IMR-90 (cell line): ENCODE measurements at regions not wholly inside any gene's neighbourhood (a gene's known extent, or its start where the extent isn't known, plus 50 kb on each side); places are given as distances from the start of the nearest gene placed in this dataset.
A peak's percentile ranks its signal among the peaks of the same experiment; 100 is the strongest.

Source experiments
- ATAC-seq: fragments of 200-7000 bp; cut with Tn5 transposase; 2 replicates; pipeline ENCODE4 v1.9.1; 2020; ENCODE audit warnings: low read depth, mild to moderate bottlenecking, moderate library complexity
- BruUV-seq: library from RNA; stranded (reverse); fragments of 400-500 nt; replicated peaks from 2 replicates; lab custom pipeline; 2021; lab: Mats Ljungman, UMichigan
- CTCF ChIA-PET: fragments of 300-600 bp; formaldehyde crosslinking; extraction: SDS; loops from one replicate; lab custom pipeline; 2021; ENCODE audit warnings: antibody characterized with exemption; lab: Yijun Ruan, JAX
- POLR2A ChIA-PET: fragments of 300-600 bp; sonication (Branson Sonifier 250); formaldehyde crosslinking; loops from one replicate; lab custom pipeline; 2022; ENCODE audit warnings: antibody characterized with exemption; ENCODE audit not compliant: unreplicated experiment; lab: Charles Lee
- DNase-seq: peaks from one replicate; pipeline ENCODE4 v3.0.0; 2013
- H2AFZ ChIP-seq: replicated peaks from 2 replicates; pipeline ENCODE3; 2013; ENCODE audit warnings: low read length, mild to moderate bottlenecking; ENCODE audit not compliant: poor library complexity
- H2AK5ac ChIP-seq: 2 replicates; pipeline ENCODE4 v1.6.1; 2013; ENCODE audit warnings: low read depth, low read length, inconsistent platforms
- H2AK9ac ChIP-seq: replicated peaks from 2 replicates; pipeline ENCODE3; 2013; ENCODE audit warnings: mild to moderate bottlenecking, low read depth, low read length, moderate library complexity; ENCODE audit not compliant: poor library complexity
- H2BK120ac ChIP-seq: 2 replicates; pipeline ENCODE4 v1.6.1; 2013; ENCODE audit warnings: low read depth, low read length, inconsistent platforms
- H2BK15ac ChIP-seq: 3 replicates; pipeline ENCODE4 v1.6.1; 2013; ENCODE audit warnings: low read depth, low read length, inconsistent platforms
- H2BK20ac ChIP-seq: 2 replicates; pipeline ENCODE4 v1.6.1; 2013; ENCODE audit warnings: low read depth, mild to moderate bottlenecking, inconsistent platforms, low read length, moderate library complexity
- H2BK5ac ChIP-seq: 2 replicates; pipeline ENCODE4 v1.6.1; 2013; ENCODE audit warnings: mild to moderate bottlenecking, low read depth, low read length, inconsistent platforms; ENCODE audit not compliant: poor library complexity, severe bottlenecking
- H3K14ac ChIP-seq: replicated peaks from 2 replicates; pipeline ENCODE4 v1.6.1; 2013; ENCODE audit warnings: low read depth, low read length, inconsistent platforms
- H3K18ac ChIP-seq: 2 replicates; pipeline ENCODE4 v1.6.1; 2013; ENCODE audit warnings: low read depth, low read length, control low read depth
- H3K23ac ChIP-seq: 2 replicates; pipeline ENCODE4 v1.6.1; 2013; ENCODE audit warnings: low read depth, low read length, inconsistent platforms
- H3K27ac ChIP-seq: 2 replicates; pipeline ENCODE4 v1.5.1; 2013; ENCODE audit warnings: mild to moderate bottlenecking, control low read depth, low read length; ENCODE audit not compliant: insufficient read depth
- H3K27me3 ChIP-seq: 2 replicates; pipeline ENCODE4 v1.6.1; 2013; ENCODE audit warnings: low read length; ENCODE audit not compliant: control insufficient read depth, insufficient read depth
- H3K36me3 ChIP-seq: 2 replicates; pipeline ENCODE4 v1.6.1; 2013; ENCODE audit warnings: low read length, mixed read lengths; ENCODE audit not compliant: control insufficient read depth, insufficient read depth
- H3K4ac ChIP-seq: 2 replicates; pipeline ENCODE4 v1.6.1; 2013; ENCODE audit warnings: low read depth, low read length, inconsistent platforms
- H3K4me1 ChIP-seq: 2 replicates; pipeline ENCODE4 v1.6.1; 2013; ENCODE audit warnings: low read length, mixed read lengths; ENCODE audit not compliant: control insufficient read depth, insufficient read depth
- H3K4me2 ChIP-seq: 2 replicates; pipeline ENCODE4 v1.6.1; 2013; ENCODE audit warnings: low read depth, mild to moderate bottlenecking, control low read depth, low read length, moderate library complexity
- H3K4me3 ChIP-seq: 2 replicates; pipeline ENCODE4 v1.5.1; 2013; ENCODE audit warnings: low read depth, mild to moderate bottlenecking, control low read depth, low read length, moderate library complexity; ENCODE audit not compliant: insufficient read depth
- H3K56ac ChIP-seq: 2 replicates; pipeline ENCODE4 v1.6.1; 2013; ENCODE audit warnings: low read length, inconsistent platforms; ENCODE audit not compliant: insufficient read depth; ENCODE audit errors: extremely low read depth
- H3K79me1 ChIP-seq, 2 experiments: 2 replicates each; pipeline ENCODE4 v1.6.1; 2013; ENCODE audit warnings: low read length in 2 of 2, inconsistent platforms in 1 of 2, low read depth in 1 of 2
- H3K9ac ChIP-seq: 2 replicates; pipeline ENCODE4 v1.6.1; 2013; ENCODE audit warnings: low read depth, low read length, control low read depth
- H3K9me1 ChIP-seq: 2 replicates; pipeline ENCODE4 v1.6.1; 2013; ENCODE audit warnings: low read length, inconsistent platforms; ENCODE audit not compliant: insufficient read depth
- H3K9me3 ChIP-seq: 2 replicates; pipeline ENCODE4 v1.6.1; 2013; ENCODE audit warnings: low read length; ENCODE audit not compliant: control insufficient read depth, insufficient read depth
- H4K20me1 ChIP-seq: 2 replicates; pipeline ENCODE4 v1.6.1; 2013; ENCODE audit warnings: low read length, inconsistent platforms; ENCODE audit not compliant: insufficient read depth
- H4K5ac ChIP-seq: 2 replicates; pipeline ENCODE4 v1.6.1; 2013; ENCODE audit warnings: mild to moderate bottlenecking, low read depth, low read length, control low read depth
- H4K8ac ChIP-seq, 2 experiments: 2 replicates each; pipeline ENCODE4 v1.6.1; 2013; ENCODE audit warnings: low read depth in 2 of 2, low read length in 2 of 2, control low read depth in 1 of 2, inconsistent platforms in 1 of 2
- H4K91ac ChIP-seq: 2 replicates; pipeline ENCODE4 v1.6.1; 2013; ENCODE audit warnings: low read depth, low read length, inconsistent platforms; ENCODE audit not compliant: insufficient read depth
- FOS ChIP-seq: fragments of 150-350 bp; IDR thresholded peaks from 2 replicates; pipeline ENCODE4 v1.6.1; 2016; ENCODE audit warnings: low read depth, low read length
- MAFK ChIP-seq: IDR thresholded peaks from 2 replicates; pipeline ENCODE4 v1.6.1; 2012; ENCODE audit warnings: low read depth, low read length, improper control_type of control experiment
- NFE2L2 ChIP-seq: fragments of 150-350 bp; IDR thresholded peaks from 2 replicates; pipeline ENCODE4 v1.6.1; 2016; ENCODE audit warnings: low read depth, mild to moderate bottlenecking, low read length
- POLR2A ChIP-seq: IDR thresholded peaks from 2 replicates; pipeline ENCODE4 v1.6.1; 2012; ENCODE audit warnings: mild to moderate bottlenecking, low read depth, low read length
- RAD21 ChIP-seq: IDR thresholded peaks from 2 replicates; pipeline ENCODE4 v1.6.1; 2012; ENCODE audit warnings: low read length, improper control_type of control experiment
- RFX5 ChIP-seq: IDR thresholded peaks from 2 replicates; pipeline ENCODE4 v1.8.0; 2012; ENCODE audit warnings: low read depth, mild to moderate bottlenecking, low read length, moderate library complexity
- SMC3 ChIP-seq: fragments of 150-350 bp; IDR thresholded peaks from 2 replicates; pipeline ENCODE4 v1.6.1; 2016; ENCODE audit warnings: low read depth, mild to moderate bottlenecking, antibody characterized with exemption, low read length, moderate library complexity
- WGBS, 2 experiments: methylation state at CpG; one replicate each; pipeline versions ENCODE4 v1.1.5 to v1.1.7; 2013; ENCODE audit warnings: missing lambda C conversion rate in 2 of 2; ENCODE audit not compliant: insufficient read length in 1 of 2; ENCODE audit errors: extremely low coverage in 2 of 2; 5-methylcytosine and 5-hydroxymethylcytosine counted together
- dilution Hi-C: fragments of 300-500 bp; cut with HindIII; formaldehyde crosslinking; loops from one replicate; pipeline ENCODE4 v1.14.3; 2018; ENCODE audit warnings: low sequenced_read_pairs; ENCODE audit not compliant: unreplicated experiment
- in situ Hi-C: fragments of 300-500 bp; cut with MboI; formaldehyde crosslinking; loops from 3 replicates; pipeline ENCODE4 v1.14.3; 2019; ENCODE audit warnings: low sequenced_read_pairs, inconsistent platforms, mixed read lengths
- intact Hi-C: fragments of 100-400 bp; cut with micrococcal nuclease; formaldehyde crosslinking; loops from 2 replicates; pipeline ENCODE4 v1.10.0; 2022
- TF ChIP-seq, protein P1 (sequence below): conservative IDR thresholded peaks from 2 replicates; pipeline ENCODE4 v1.5.1; 2012; ENCODE audit warnings: mild to moderate bottlenecking, low read depth, low read length, improper control_type of control experiment

DNA sequence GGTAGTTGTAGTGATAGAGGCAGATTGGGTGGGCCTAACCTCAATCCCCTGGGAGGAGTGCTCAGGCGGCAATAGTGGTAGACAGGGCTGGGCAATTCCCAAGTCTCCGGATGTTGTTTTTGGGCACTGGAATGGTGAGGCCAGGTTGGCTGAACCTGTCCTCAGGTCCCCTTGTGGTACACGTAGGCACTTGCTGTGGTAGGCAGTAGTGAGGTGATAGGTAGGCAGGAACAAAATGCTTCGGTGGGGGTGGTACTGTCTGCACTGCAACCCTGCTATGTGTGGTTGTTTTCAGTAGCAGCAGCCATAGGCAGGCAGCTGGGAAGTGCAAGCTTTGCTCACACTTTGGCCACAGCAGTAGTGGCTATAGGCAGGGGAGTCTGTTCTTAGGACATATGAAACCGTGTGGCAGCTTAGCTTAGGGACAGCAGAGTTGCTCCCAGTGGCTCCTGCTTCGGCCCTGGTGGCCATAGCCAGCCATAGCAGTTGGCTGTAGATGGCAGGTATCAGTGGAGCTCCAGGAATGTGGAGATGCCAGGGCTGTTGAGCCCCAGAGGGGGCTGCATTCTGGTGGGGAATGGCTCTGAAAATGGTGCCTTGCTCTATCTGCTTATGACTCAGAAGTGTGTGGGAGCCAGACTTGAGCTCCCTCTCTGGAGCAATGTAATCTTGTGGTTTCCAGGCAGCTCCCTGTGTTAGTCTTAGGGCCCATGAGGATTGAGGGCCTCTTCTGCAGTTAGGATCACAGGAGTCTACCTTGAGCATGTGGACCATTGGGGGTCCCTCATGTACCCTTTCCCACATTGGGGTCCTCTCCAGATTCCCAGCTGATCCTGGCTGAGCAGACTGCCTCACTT, 241.8 kb upstream of the BMP2 start:
- Histone ChIP-seq H4K20me1 (peaks cover 3% of the 10 kb centered on the region; the same call in 1 of the 2 replicates), H2AK5ac (peak overlapping the region; percentile 43), H4K91ac (peak overlapping the region; percentile 55), H3K27me3 (no peaks in the 10 kb centered on the region), H2BK5ac (peak overlapping the region; percentile 1), H2AK9ac (peak overlapping the region; percentile 65), H3K56ac (no peak overlapping the region), H3K79me1 (no peaks in the 10 kb centered on the region), H3K4ac (peak overlapping the region; percentile 52), H3K4me3 (no peak overlapping the region), H3K27ac (no peak overlapping the region; the same call in 1 of the 2 replicates), H3K4me1 (peaks cover 4% of the 10 kb centered on the region), H3K9me1 (0 out of 2 replicates have a peak, but pooled peaks cover 3% of the 10 kb centered on the region), H2AFZ (peak overlapping the region; percentile 56), H2BK20ac (peak overlapping the region; percentile 80), H3K9ac (no peak overlapping the region), H4K8ac (no peak overlapping the region), H2BK120ac (peak overlapping the region; percentile 57), H3K18ac (peak overlapping the region; percentile 18; the same call in 1 of the 2 replicates), H3K4me2 (no peak overlapping the region), H3K23ac (peak overlapping the region; percentile 23; the same call in 1 of the 2 replicates), H2BK15ac (no peak overlapping the region; the same call in 2 of the 3 replicates), H3K36me3 (no peaks in the 10 kb centered on the region), H3K9me3 (peaks cover 31% of the 10 kb centered on the region), H4K5ac (no peak overlapping the region), H3K14ac (0 out of 2 replicates have a peak overlapping the region, but pooled peaks have one; percentile 65)
- POLR2A ChIA-PET, result no interaction called here
- in situ Hi-C loops, result no loop called here
- no TSS peak for BruUV-seq
- dilution Hi-C loops, result no loop called here
- 75% methylated on average over 4 of the region's 6 CpGs; no CpG with 5 or more reads in 1 of the 2 experiments for WGBS, 2 experiments
- ATAC-seq, result peak; percentile 72
- DNase-seq, result peak; percentile 54
- CTCF ChIA-PET, result interaction anchor here (0.5 to 1.0 kb wide), 3 partner anchors 53 to 821 kb away, joined by 3 to 6 read pairs (median 3); no protein-coding TSS in a partner anchor
- TF ChIP-seq RFX5 (no peak), MAFK (no peak), RAD21 (no peak), POLR2A (no peak), NFE2L2 (no peak), SMC3 (no peak), FOS (0 out of 2 replicates have a peak, but pooled peaks have one; percentile 12)
- TF ChIP-seq, protein P1, sequence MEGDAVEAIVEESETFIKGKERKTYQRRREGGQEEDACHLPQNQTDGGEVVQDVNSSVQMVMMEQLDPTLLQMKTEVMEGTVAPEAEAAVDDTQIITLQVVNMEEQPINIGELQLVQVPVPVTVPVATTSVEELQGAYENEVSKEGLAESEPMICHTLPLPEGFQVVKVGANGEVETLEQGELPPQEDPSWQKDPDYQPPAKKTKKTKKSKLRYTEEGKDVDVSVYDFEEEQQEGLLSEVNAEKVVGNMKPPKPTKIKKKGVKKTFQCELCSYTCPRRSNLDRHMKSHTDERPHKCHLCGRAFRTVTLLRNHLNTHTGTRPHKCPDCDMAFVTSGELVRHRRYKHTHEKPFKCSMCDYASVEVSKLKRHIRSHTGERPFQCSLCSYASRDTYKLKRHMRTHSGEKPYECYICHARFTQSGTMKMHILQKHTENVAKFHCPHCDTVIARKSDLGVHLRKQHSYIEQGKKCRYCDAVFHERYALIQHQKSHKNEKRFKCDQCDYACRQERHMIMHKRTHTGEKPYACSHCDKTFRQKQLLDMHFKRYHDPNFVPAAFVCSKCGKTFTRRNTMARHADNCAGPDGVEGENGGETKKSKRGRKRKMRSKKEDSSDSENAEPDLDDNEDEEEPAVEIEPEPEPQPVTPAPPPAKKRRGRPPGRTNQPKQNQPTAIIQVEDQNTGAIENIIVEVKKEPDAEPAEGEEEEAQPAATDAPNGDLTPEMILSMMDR, result no peak
- intact Hi-C loops, result no loop called here
